K562 (cell line): ENCODE measurements at regions not wholly inside any gene's neighbourhood (a gene's known extent, or its start where the extent isn't known, plus 50 kb on each side); places are given as distances from the start of the nearest gene placed in this dataset.

ENCODE experiments used
- ATAC-seq: fragments of 200-7000 bp; cut with Tn5 transposase; 3 replicates; pipeline ENCODE4 v1.9.1; 2020; ENCODE audit warnings: moderate library complexity
- BruUV-seq: library from RNA; stranded (reverse); fragments of 400-500 nt; replicated peaks from 2 replicates; lab custom pipeline; 2021; lab: Mats Ljungman, UMichigan
- CTCF ChIA-PET: fragments of 300-600 bp; formaldehyde crosslinking; extraction: SDS; loops from one replicate; lab custom pipeline; 2021; ENCODE audit warnings: low intra/inter-chr PET ratio; lab: Yijun Ruan, JAX
- POLR2A ChIA-PET: fragments of 300-600, 350-650 bp; sonication (Branson Sonifier 250); formaldehyde crosslinking; extraction: SDS; loops from one replicate; lab custom pipeline; 2021; ENCODE audit warnings: antibody characterized with exemption, inconsistent platforms; lab: Yijun Ruan, JAX
- DNase-seq, 4 experiments: peaks; one replicate each; pipeline versions ENCODE4 v3.0.0 to v3.0.0-alpha.2; 2011 to 2018; ENCODE audit warnings: low spot score in 3 of 4, mixed read lengths in 3 of 4; ENCODE audit errors: extremely low read depth in 1 of 4
- FAIRE-seq: peaks from 2 replicates; lab custom pipeline; 2011; peaks lifted over from hg19 to GRCh38; lab: Jason Lieb, UNC
- H2AFZ ChIP-seq: 2 replicates; pipeline ENCODE4 v1.6.0; 2011; ENCODE audit warnings: low read depth, low read length, control low read depth, inconsistent platforms
- H3K27ac ChIP-seq: fragments of 200-600 bp; 3 replicates; pipeline ENCODE4 v1.8.0; 2011; ENCODE audit warnings: low read depth, mild to moderate bottlenecking, control low read depth, inconsistent platforms, low read length, moderate library complexity, mixed read lengths; ENCODE audit errors: extremely low read depth
- H3K27me3 ChIP-seq, 2 experiments: fragments of 300-600 bp in 1 of 2; 2 replicates in 1 of 2; 3 replicates in 1 of 2; pipeline versions ENCODE4 v1.6.0 to v1.8.0; 2011; ENCODE audit warnings: inconsistent platforms in 2 of 2, low read length in 2 of 2, mild to moderate bottlenecking in 1 of 2, mixed read lengths in 1 of 2, moderate library complexity in 1 of 2; ENCODE audit not compliant: control insufficient read depth in 2 of 2, insufficient read depth in 2 of 2
- H3K36me3 ChIP-seq: fragments of 300-600 bp; 3 replicates; pipeline ENCODE4 v1.8.0; 2011; ENCODE audit warnings: mild to moderate bottlenecking, low read length, inconsistent platforms; ENCODE audit not compliant: control insufficient read depth, insufficient read depth
- H3K4me1 ChIP-seq, 2 experiments: fragments of 200-600 bp in 1 of 2; replicated peaks in 1 of 2; 2 replicates in 1 of 2; 3 replicates in 1 of 2; pipeline versions ENCODE4 v1.5.1 to v1.8.0; 2011; ENCODE audit warnings: inconsistent platforms in 2 of 2, low read length in 2 of 2, mild to moderate bottlenecking in 1 of 2, mixed read lengths in 1 of 2, moderate library complexity in 1 of 2; ENCODE audit not compliant: control insufficient read depth in 2 of 2, insufficient read depth in 2 of 2
- H3K4me2 ChIP-seq: 2 replicates; pipeline ENCODE4 v1.6.1; 2011; ENCODE audit warnings: low read length, control low read depth, inconsistent platforms, mixed read lengths; ENCODE audit not compliant: insufficient read depth
- H3K4me3 ChIP-seq: fragments of 200-600 bp; sonication (generic), shearing (Covaris generic); 2 replicates; pipeline ENCODE4 v1.5.1; 2016; ENCODE audit warnings: control low read depth, inconsistent platforms
- H3K79me2 ChIP-seq: fragments of 200-600 bp; 3 replicates; pipeline ENCODE4 v1.8.0; 2011; ENCODE audit warnings: low read length, inconsistent platforms; ENCODE audit not compliant: control insufficient read depth, insufficient read depth
- H3K9ac ChIP-seq, 2 experiments: 2 replicates each; pipeline versions ENCODE4 v1.6.0 to v1.6.1; 2011; ENCODE audit warnings: low read depth in 2 of 2, low read length in 2 of 2, control low read depth in 1 of 2, inconsistent platforms in 1 of 2, mild to moderate bottlenecking in 1 of 2, mixed read lengths in 1 of 2; ENCODE audit not compliant: insufficient read depth in 1 of 2
- H3K9me1 ChIP-seq: one replicate; pipeline ENCODE4 v1.6.0; 2011; ENCODE audit warnings: inconsistent platforms, mild to moderate bottlenecking, low read length, moderate library complexity; ENCODE audit not compliant: control insufficient read depth, insufficient read depth
- H3K9me3 ChIP-seq: replicated peaks from 2 replicates; pipeline ENCODE4 v1.5.1; 2011; ENCODE audit warnings: low read depth, low read length, inconsistent platforms; ENCODE audit not compliant: control insufficient read depth, insufficient read depth
- H4K20me1 ChIP-seq: replicated peaks from 2 replicates; pipeline ENCODE4 v1.6.1; 2011; ENCODE audit warnings: low read length, inconsistent platforms, mixed read lengths; ENCODE audit not compliant: control insufficient read depth, insufficient read depth
- CXXC5 ChIP-seq: fragments of 250-450 bp; sonication (Bioruptor Pico); IDR thresholded peaks from 2 replicates; pipeline ENCODE4 v1.8.0; 2022; ENCODE audit warnings: inconsistent platforms, mild to moderate bottlenecking, moderate library complexity
- ELK1 ChIP-seq: sonication (generic); formaldehyde crosslinking; IDR thresholded peaks from 2 replicates; pipeline ENCODE4 v1.8.1; 2022; ENCODE audit warnings: missing genetic modification reagents
- NCOA4 ChIP-seq: fragments of 450-650 bp; IDR thresholded peaks from 2 replicates; pipeline ENCODE4 v1.6.1; 2018; ENCODE audit warnings: mild to moderate bottlenecking; ENCODE audit not compliant: partially characterized antibody
- POLR2B ChIP-seq: fragments of 450-650 bp; IDR thresholded peaks from 2 replicates; pipeline ENCODE4 v1.6.1; 2018; ENCODE audit warnings: low read depth; ENCODE audit not compliant: partially characterized antibody
- SNRNP70 ChIP-seq: fragments of 200-400 bp; formaldehyde crosslinking; optimal IDR thresholded peaks from 2 replicates; pipeline ENCODE3; 2017; ENCODE audit warnings: low read depth, low read length
- ZC3H8 ChIP-seq: fragments of 450-650 bp; IDR thresholded peaks from 2 replicates; pipeline ENCODE4 v1.6.1; 2017
- ZNF407 ChIP-seq: fragments of 450-650 bp; IDR thresholded peaks from 2 replicates; pipeline ENCODE4 v1.6.1; 2016; ENCODE audit warnings: low read depth
- WGBS: fragments of 100-300 bp; shearing (Covaris generic); methylation state at CpG from one replicate; pipeline ENCODE4 v1.1.6; 2016; ENCODE audit warnings: low coverage, mixed read lengths; ENCODE audit not compliant: insufficient coverage; ENCODE audit errors: missing lambda C conversion rate; 5-methylcytosine and 5-hydroxymethylcytosine counted together
- in situ Hi-C: fragments of 300-500 bp; cut with MboI; formaldehyde crosslinking; loops from 4 replicates; pipeline ENCODE4 v1.15.0; 2018; ENCODE audit warnings: inconsistent platforms, mixed read lengths
- intact Hi-C: fragments of 100-400 bp; cut with micrococcal nuclease; formaldehyde crosslinking; loops from 2 replicates; pipeline ENCODE4 v1.14.2; 2022
- TF ChIP-seq, protein P1 (sequence below): fragments of 450-650 bp; IDR thresholded peaks from 2 replicates; pipeline ENCODE4 v1.6.1; 2016; ENCODE audit warnings: low read depth, mild to moderate bottlenecking, moderate library complexity

GRCh38 chr1:88175120-88175630, 508.9 kb upstream of the PKN2 start:
- no peak overlapping the region for H3K27ac ChIP-seq
- no peaks in the 10 kb centered on the region for H3K4me1 ChIP-seq
- intact Hi-C loops, result no loop called here
- ChIA-PET CTCF (no interaction called here), POLR2A (no interaction called here)
- H3K79me2 ChIP-seq, result no peaks in the 10 kb centered on the region
- no peak for DNase-seq
- no peak for ATAC-seq
- H2AFZ ChIP-seq, result no peak overlapping the region
- FAIRE-seq, result no peak
- H3K9me1 ChIP-seq, result no peaks in the 10 kb centered on the region
- H3K36me3 ChIP-seq, result no peaks in the 10 kb centered on the region
- H3K9me3 ChIP-seq, result no peaks in the 10 kb centered on the region
- no peaks in the 10 kb centered on the region for H4K20me1 ChIP-seq
- H3K4me2 ChIP-seq, result no peak overlapping the region
- BruUV-seq, result no TSS peak
- in situ Hi-C loops, result no loop called here
- WGBS, result 0% methylated on average over 3 of the region's 3 CpGs
- H3K27me3 ChIP-seq, result no peaks in the 10 kb centered on the region
- H3K4me3 ChIP-seq, result no peak overlapping the region
- H3K9ac ChIP-seq, result no peak overlapping the region
- TF ChIP-seq ZC3H8 (no peak), POLR2B (no peak), ELK1 (no peak), NCOA4 (no peak), CXXC5 (CRISPR knock-in tag) (no peak), SNRNP70 (no peak), ZNF407 (no peak)
- TF ChIP-seq, protein P1, sequence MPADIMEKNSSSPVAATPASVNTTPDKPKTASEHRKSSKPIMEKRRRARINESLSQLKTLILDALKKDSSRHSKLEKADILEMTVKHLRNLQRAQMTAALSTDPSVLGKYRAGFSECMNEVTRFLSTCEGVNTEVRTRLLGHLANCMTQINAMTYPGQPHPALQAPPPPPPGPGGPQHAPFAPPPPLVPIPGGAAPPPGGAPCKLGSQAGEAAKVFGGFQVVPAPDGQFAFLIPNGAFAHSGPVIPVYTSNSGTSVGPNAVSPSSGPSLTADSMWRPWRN, result no peak
